H9 (cell line): ENCODE measurements at regions not wholly inside any gene's neighbourhood (a gene's known extent, or its start where the extent isn't known, plus 50 kb on each side); places are given as distances from the start of the nearest gene placed in this dataset.

Experiments
- DNase-seq: peaks from one replicate; pipeline ENCODE4 v3.0.0-alpha.2; 2017
- H2AFZ ChIP-seq: one replicate; pipeline ENCODE4 v1.6.1; 2013; ENCODE audit warnings: mild to moderate bottlenecking, low read length, control low read depth, moderate library complexity
- H2AK5ac ChIP-seq: 2 replicates; pipeline ENCODE4 v1.6.1; 2013; ENCODE audit warnings: low read length, control low read depth, mixed read lengths; ENCODE audit not compliant: insufficient read length
- H2BK120ac ChIP-seq: one replicate; pipeline ENCODE4 v1.6.1; 2013; ENCODE audit warnings: low read depth, mild to moderate bottlenecking, low read length, control low read depth, inconsistent platforms; ENCODE audit not compliant: poor library complexity, severe bottlenecking
- H2BK12ac ChIP-seq: 2 replicates; pipeline ENCODE4 v1.6.1; 2013; ENCODE audit warnings: low read length, control low read depth, mixed read lengths, low read depth; ENCODE audit not compliant: insufficient read length
- H2BK15ac ChIP-seq: 2 replicates; pipeline ENCODE4 v1.6.1; 2013; ENCODE audit warnings: low read depth, low read length, control low read depth
- H2BK20ac ChIP-seq: one replicate; pipeline ENCODE4 v1.6.1; 2013; ENCODE audit warnings: low read depth, mild to moderate bottlenecking, low read length, control low read depth, inconsistent platforms; ENCODE audit not compliant: poor library complexity, severe bottlenecking
- H2BK5ac ChIP-seq: 2 replicates; pipeline ENCODE4 v1.6.1; 2013; ENCODE audit warnings: low read length, control low read depth, mixed read lengths; ENCODE audit not compliant: insufficient read length
- H3K14ac ChIP-seq: 2 replicates; pipeline ENCODE4 v1.6.1; 2013; ENCODE audit warnings: low read length, control low read depth; ENCODE audit not compliant: insufficient read depth
- H3K18ac ChIP-seq: 2 replicates; pipeline ENCODE4 v1.6.1; 2013; ENCODE audit warnings: low read depth, mild to moderate bottlenecking, mixed read lengths, low read length, control low read depth; ENCODE audit not compliant: insufficient read length
- H3K23ac ChIP-seq: 2 replicates; pipeline ENCODE4 v1.6.1; 2013; ENCODE audit warnings: low read length, control low read depth, mixed read lengths, low read depth; ENCODE audit not compliant: insufficient read length
- H3K23me2 ChIP-seq: 2 replicates; pipeline ENCODE4 v1.6.1; 2013; ENCODE audit warnings: low read depth, mild to moderate bottlenecking, mixed read lengths, low read length, control low read depth; ENCODE audit not compliant: insufficient read length, poor library complexity, severe bottlenecking
- H3K27ac ChIP-seq: 2 replicates; pipeline ENCODE4 v1.5.1; 2013; ENCODE audit warnings: low read length, control low read depth, mixed read lengths, low read depth; ENCODE audit not compliant: insufficient read length
- H3K27me3 ChIP-seq: 2 replicates; pipeline ENCODE4 v1.6.1; 2013; ENCODE audit warnings: low read length, control low read depth, inconsistent platforms; ENCODE audit not compliant: insufficient read depth
- H3K4ac ChIP-seq: 2 replicates; pipeline ENCODE4 v1.6.1; 2013; ENCODE audit warnings: low read depth, mild to moderate bottlenecking, control low read depth, inconsistent platforms, low read length, moderate library complexity
- H3K4me1 ChIP-seq: 2 replicates; pipeline ENCODE4 v1.6.1; 2013; ENCODE audit warnings: low read length, control low read depth, inconsistent platforms; ENCODE audit not compliant: insufficient read depth
- H3K4me2 ChIP-seq: 2 replicates; pipeline ENCODE4 v1.6.1; 2013; ENCODE audit warnings: low read length, control low read depth, mixed read lengths; ENCODE audit not compliant: insufficient read length, insufficient read depth
- H3K56ac ChIP-seq: 2 replicates; pipeline ENCODE4 v1.6.1; 2013; ENCODE audit warnings: low read depth, mild to moderate bottlenecking, mixed read lengths, low read length, control low read depth; ENCODE audit not compliant: insufficient read length
- H3K79me1 ChIP-seq: 2 replicates; pipeline ENCODE4 v1.6.1; 2013; ENCODE audit warnings: low read depth, mild to moderate bottlenecking, moderate library complexity, low read length, control low read depth, inconsistent platforms; ENCODE audit not compliant: insufficient read depth, poor library complexity, severe bottlenecking
- H3K79me2 ChIP-seq: 2 replicates; pipeline ENCODE4 v1.6.1; 2013; ENCODE audit warnings: low read length, control low read depth, inconsistent platforms; ENCODE audit not compliant: insufficient read depth
- H3K9ac ChIP-seq: 2 replicates; pipeline ENCODE4 v1.6.1; 2013; ENCODE audit warnings: low read length, control low read depth, mixed read lengths; ENCODE audit not compliant: insufficient read length; ENCODE audit errors: extremely low read depth
- H3K9me3 ChIP-seq: one replicate; pipeline ENCODE4 v1.6.1; 2013; ENCODE audit warnings: low read depth, low read length, inconsistent platforms; ENCODE audit not compliant: control insufficient read depth
- H3T11ph ChIP-seq: one replicate; pipeline ENCODE4 v1.6.1; 2013; ENCODE audit warnings: mild to moderate bottlenecking, low read length, control low read depth, inconsistent platforms
- H4K20me1 ChIP-seq: one replicate; pipeline ENCODE4 v1.6.1; 2013; ENCODE audit not compliant: control insufficient read depth, insufficient read length, insufficient read depth
- H4K5ac ChIP-seq: 2 replicates; pipeline ENCODE4 v1.6.1; 2013; ENCODE audit warnings: low read depth, mild to moderate bottlenecking, mixed read lengths, low read length, control low read depth; ENCODE audit not compliant: insufficient read length
- H4K8ac ChIP-seq: replicated peaks from 2 replicates; pipeline ENCODE4 v1.6.1; 2013; ENCODE audit warnings: low read length, control low read depth, mixed read lengths, low read depth; ENCODE audit not compliant: insufficient read length
- H4K91ac ChIP-seq: 2 replicates; pipeline ENCODE4 v1.6.1; 2013; ENCODE audit warnings: low read depth, mild to moderate bottlenecking, moderate library complexity, mixed read lengths, low read length, control low read depth; ENCODE audit not compliant: insufficient read length
- H3K27ac Mint-ChIP-seq, 3 experiments: 2 replicates in 2 of 3; 3 replicates in 1 of 3; pipeline ENCODE4 v1.8.0; 2020 to 2021; ENCODE audit warnings: mixed read lengths in 3 of 3, mild to moderate bottlenecking in 1 of 3, moderate library complexity in 1 of 3
- H3K27me3 Mint-ChIP-seq: 2 replicates; pipeline ENCODE4 v1.8.0; 2021; ENCODE audit warnings: low read depth, mild to moderate bottlenecking, moderate library complexity, mixed read lengths
- H3K36me3 Mint-ChIP-seq, 3 experiments: 2 replicates in 2 of 3; 3 replicates in 1 of 3; pipeline ENCODE4 v1.8.0; 2020 to 2021; ENCODE audit warnings: low read depth in 3 of 3, mixed read lengths in 3 of 3; ENCODE audit not compliant: insufficient read depth in 1 of 3
- H3K4me1 Mint-ChIP-seq, 2 experiments: 2 replicates each; pipeline ENCODE4 v1.8.0; 2020; ENCODE audit warnings: mixed read lengths in 2 of 2
- H3K4me3 Mint-ChIP-seq, 2 experiments: 2 replicates in 1 of 2; 3 replicates in 1 of 2; pipeline ENCODE4 v1.8.0; 2020 to 2021; ENCODE audit warnings: mild to moderate bottlenecking in 2 of 2, mixed read lengths in 2 of 2, moderate library complexity in 1 of 2
- H3K9me3 Mint-ChIP-seq, 2 experiments: 2 replicates in 1 of 2; 3 replicates in 1 of 2; pipeline ENCODE4 v1.8.0; 2020; ENCODE audit warnings: mild to moderate bottlenecking in 2 of 2, mixed read lengths in 2 of 2, moderate library complexity in 1 of 2
- CTCF ChIP-seq: fragments of 200-600 bp; sonication (generic); conservative IDR thresholded peaks from 3 replicates; pipeline ENCODE4 v1.8.0; 2021; ENCODE audit warnings: antibody characterized with exemption, mild to moderate bottlenecking
- WGBS: extraction: QIAGEN DNeasy Blood & Tissue Kit; methylation state at CpG from one replicate; pipeline ENCODE4 v1.1.7; 2013; ENCODE audit warnings: missing lambda C conversion rate, low lambda C conversion rate, mixed read lengths; ENCODE audit not compliant: insufficient read length; ENCODE audit errors: extremely low coverage; 5-methylcytosine and 5-hydroxymethylcytosine counted together

GRCh38 chr7:84701524-84702306 is 485.1 kb downstream of the SEMA3D start:
- no peak for DNase-seq
- H3K23ac ChIP-seq = no peak overlapping the region
- no peak overlapping the region for H3K14ac ChIP-seq
- H3T11ph ChIP-seq = no peak overlapping the region
- no peak for TF ChIP-seq CTCF
- H2BK20ac ChIP-seq = no peak overlapping the region
- no peaks in the 10 kb centered on the region for H3K23me2 ChIP-seq
- no peak overlapping the region for H4K91ac ChIP-seq
- H2BK120ac ChIP-seq = no peak overlapping the region
- H3K56ac ChIP-seq = no peak overlapping the region
- no peak overlapping the region for H2AFZ ChIP-seq
- H3K4ac ChIP-seq = no peak overlapping the region
- H3K27ac ChIP-seq = no peak overlapping the region
- no peak overlapping the region for H2BK15ac ChIP-seq
- H3K4me1 Mint-ChIP-seq = peaks cover 3% of the 10 kb centered on the region in 2 experiments; a peak in 2 of 4 replicates
- no peaks in the 10 kb centered on the region for H3K79me2 ChIP-seq
- H3K4me1 ChIP-seq = no peaks in the 10 kb centered on the region
- H3K27ac Mint-ChIP-seq = no peak overlapping the region
- no peak overlapping the region for H3K9ac ChIP-seq
- H3K4me2 ChIP-seq = no peak overlapping the region
- H4K5ac ChIP-seq = no peak overlapping the region
- no peaks in the 10 kb centered on the region for H3K36me3 Mint-ChIP-seq
- H2BK5ac ChIP-seq = no peak overlapping the region
- H3K4me3 Mint-ChIP-seq = no peak overlapping the region
- no peak overlapping the region for H2BK12ac ChIP-seq
- H3K27me3 Mint-ChIP-seq = no peaks in the 10 kb centered on the region
- no peak overlapping the region for H3K18ac ChIP-seq
- no CpG with 5 or more reads among the region's 7 CpGs for WGBS
- H3K9me3 Mint-ChIP-seq = peaks cover 0 to 3% of the 10 kb centered on the region in 2 experiments; a peak in 1 of 5 replicates
- H4K20me1 ChIP-seq = no peaks in the 10 kb centered on the region
- H2AK5ac ChIP-seq = no peak overlapping the region
- no peaks in the 10 kb centered on the region for H3K79me1 ChIP-seq
- H4K8ac ChIP-seq = no peak overlapping the region
- no peaks in the 10 kb centered on the region for H3K27me3 ChIP-seq
- no peaks in the 10 kb centered on the region for H3K9me3 ChIP-seq
